HepG2 (cell line): ENCODE measurements at regions not wholly inside any gene's neighbourhood (a gene's known extent, or its start where the extent isn't known, plus 50 kb on each side); places are given as distances from the start of the nearest gene placed in this dataset.

Experiments used
- ATAC-seq: fragments of 200-7000 bp; cut with Tn5 transposase; 3 replicates; pipeline ENCODE4 v1.9.1; 2020; ENCODE audit warnings: mild to moderate bottlenecking, moderate library complexity
- BruUV-seq: library from RNA; stranded (reverse); fragments of 400-500 nt; replicated peaks from 2 replicates; lab custom pipeline; 2021; lab: Mats Ljungman, UMichigan
- CTCF ChIA-PET: fragments of 300-600 bp; formaldehyde crosslinking; extraction: SDS; loops from one replicate; lab custom pipeline; 2021; ENCODE audit warnings: low total read pairs, inconsistent platforms, low intra/inter-chr PET ratio; lab: Yijun Ruan, JAX
- POLR2A ChIA-PET: fragments of 350-600 bp; sonication (Branson Sonifier 250); formaldehyde crosslinking; loops from one replicate; lab custom pipeline; 2020; ENCODE audit warnings: antibody characterized with exemption, inconsistent platforms; lab: Yijun Ruan, JAX
- DNase-seq: peaks from one replicate; pipeline ENCODE4 v3.0.0-alpha.2; 2015; ENCODE audit warnings: low spot score
- FAIRE-seq: peaks from 3 replicates; lab custom pipeline; 2011; peaks lifted over from hg19 to GRCh38; lab: Jason Lieb, UNC
- H2AFZ ChIP-seq: one replicate; pipeline ENCODE4 v1.6.1; 2011; ENCODE audit warnings: low read length, inconsistent platforms
- H3K27ac ChIP-seq: fragments of 300-600 bp; 3 replicates; pipeline ENCODE4 v1.8.0; 2011; ENCODE audit warnings: mixed run types, mild to moderate bottlenecking, mixed read lengths, low read length, inconsistent platforms; ENCODE audit not compliant: insufficient read depth; ENCODE audit errors: extremely low read length
- H3K27me3 ChIP-seq, 2 experiments: fragments of 200-600 bp in 1 of 2; 2 replicates in 1 of 2; 3 replicates in 1 of 2; pipeline versions ENCODE4 v1.6.0 to v1.8.0; 2011; ENCODE audit warnings: low read length in 2 of 2, mild to moderate bottlenecking in 2 of 2, moderate library complexity in 2 of 2, inconsistent platforms in 1 of 2; ENCODE audit not compliant: insufficient read depth in 2 of 2, control insufficient read depth in 1 of 2
- H3K36me3 ChIP-seq, 2 experiments: fragments of 200-600 bp in 1 of 2; replicated peaks in 1 of 2; 2 replicates in 1 of 2; 3 replicates in 1 of 2; pipeline versions ENCODE4 v1.5.1 to v1.8.0; 2011; ENCODE audit warnings: low read length in 2 of 2, inconsistent platforms in 1 of 2; ENCODE audit not compliant: insufficient read depth in 2 of 2, control insufficient read depth in 1 of 2
- H3K4me1 ChIP-seq: 2 replicates; pipeline ENCODE4 v1.5.1; 2012; ENCODE audit warnings: low read length, inconsistent platforms; ENCODE audit not compliant: insufficient read depth
- H3K4me2 ChIP-seq: 2 replicates; pipeline ENCODE4 v1.6.0; 2011; ENCODE audit warnings: low read depth, low read length, inconsistent platforms
- H3K4me3 ChIP-seq, 3 experiments: fragments of 200-600 bp in 1 of 3; sonication (generic), shearing (Covaris generic) in 1 of 3; replicated peaks in 1 of 3; 2 replicates each; pipeline ENCODE4 v1.5.1; 2011 to 2016; ENCODE audit warnings: low read length in 3 of 3, inconsistent platforms in 2 of 3, low read depth in 2 of 3, mild to moderate bottlenecking in 2 of 3, control low read depth in 1 of 3, mixed read lengths in 1 of 3; ENCODE audit not compliant: insufficient read depth in 1 of 3
- H3K79me2 ChIP-seq: one replicate; pipeline ENCODE4 v1.6.1; 2011; ENCODE audit warnings: low read length, inconsistent platforms; ENCODE audit not compliant: insufficient read depth
- H3K9ac ChIP-seq: 2 replicates; pipeline ENCODE4 v1.6.0; 2011; ENCODE audit warnings: mild to moderate bottlenecking, low read depth, low read length, inconsistent platforms; ENCODE audit not compliant: insufficient read depth
- H3K9me3 ChIP-seq: 2 replicates; pipeline ENCODE4 v1.5.1; 2012; ENCODE audit warnings: mild to moderate bottlenecking, low read length
- H4K20me1 ChIP-seq: 2 replicates; pipeline ENCODE4 v1.6.0; 2011; ENCODE audit warnings: inconsistent platforms, mild to moderate bottlenecking, low read length, moderate library complexity; ENCODE audit not compliant: insufficient read depth
- AHR ChIP-seq: IDR thresholded peaks from 2 replicates; pipeline ENCODE4 v1.6.1; 2018; ENCODE audit warnings: missing genetic modification reagents, missing compliant biosample characterization
- ASH2L ChIP-seq: fragments of 300-600, 200-600 bp; sonication (generic); IDR thresholded peaks from 2 replicates; pipeline ENCODE4 v1.7.0; 2017; ENCODE audit warnings: low read depth, mild to moderate bottlenecking, moderate library complexity, mixed read lengths, low read length; ENCODE audit not compliant: insufficient read length
- BCLAF1 ChIP-seq: fragments of 450-650 bp; IDR thresholded peaks from 2 replicates; pipeline ENCODE4 v1.6.1; 2017; ENCODE audit warnings: mild to moderate bottlenecking
- MTA3 ChIP-seq: sonication (generic); formaldehyde crosslinking; IDR thresholded peaks from 2 replicates; pipeline ENCODE4 v1.4.0; 2020; ENCODE audit warnings: missing genetic modification reagents
- POGZ ChIP-seq: sonication (generic); formaldehyde crosslinking; IDR thresholded peaks from 2 replicates; pipeline ENCODE4 v1.4.0; 2020; ENCODE audit warnings: mild to moderate bottlenecking, missing genetic modification reagents
- POLR2A ChIP-seq, 2 experiments: IDR thresholded peaks; 2 replicates each; pipeline ENCODE4 v1.6.1; 2011; ENCODE audit warnings: low read depth in 2 of 2, low read length in 2 of 2, mild to moderate bottlenecking in 1 of 2, moderate library complexity in 1 of 2; ENCODE audit not compliant: insufficient read depth in 1 of 2
- RFX3 ChIP-seq: IDR thresholded peaks from 2 replicates; pipeline ENCODE4 v1.6.1; 2016; ENCODE audit warnings: missing biosample characterization, missing genetic modification reagents
- SIX1 ChIP-seq: sonication (generic); formaldehyde crosslinking; IDR thresholded peaks from 2 replicates; pipeline ENCODE4 v1.4.0; 2020; ENCODE audit warnings: missing genetic modification reagents, borderline replicate concordance
- STAT5B ChIP-seq: sonication (generic); formaldehyde crosslinking; IDR thresholded peaks from 2 replicates; pipeline ENCODE4 v1.4.0; 2020; ENCODE audit warnings: missing genetic modification reagents
- TCF12 ChIP-seq, 2 experiments: fragments of 450-650 bp in 1 of 2; sonication (generic) in 1 of 2; formaldehyde crosslinking in 1 of 2; IDR thresholded peaks; 2 replicates each; pipeline versions ENCODE4 v1.6.1 to v1.8.0; 2017 to 2022; ENCODE audit warnings: antibody characterized with exemption in 1 of 2, mild to moderate bottlenecking in 1 of 2, missing genetic modification reagents in 1 of 2, moderate library complexity in 1 of 2
- ZNF292 ChIP-seq: sonication (generic); formaldehyde crosslinking; IDR thresholded peaks from 2 replicates; pipeline ENCODE4 v1.8.1; 2022; ENCODE audit warnings: mild to moderate bottlenecking, low read depth, missing genetic modification reagents, borderline replicate concordance
- ZNF350 ChIP-seq: sonication (generic); formaldehyde crosslinking; IDR thresholded peaks from 2 replicates; pipeline ENCODE4 v1.4.0; 2020; ENCODE audit warnings: mild to moderate bottlenecking, low read depth, missing genetic modification reagents, borderline replicate concordance
- ZNF7 ChIP-seq: IDR thresholded peaks from 2 replicates; pipeline ENCODE4 v1.6.1; 2016; ENCODE audit warnings: missing biosample characterization, missing genetic modification reagents
- ZNF792 ChIP-seq: IDR thresholded peaks from 2 replicates; pipeline ENCODE4 v1.6.1; 2016
- WGBS: methylation state at CpG from one replicate; pipeline ENCODE4 v1.1.6; 2017; ENCODE audit warnings: low lambda C conversion rate; 5-methylcytosine and 5-hydroxymethylcytosine counted together
- in situ Hi-C: cut with HindIII; loops from 2 replicates; pipeline ENCODE4 v1.10.0; 2017; ENCODE audit warnings: low pct_unique_long_range_greater_than_20kb; ENCODE audit not compliant: extremely low pct_ligation_motif_present
- intact Hi-C: fragments of 100-400 bp; cut with micrococcal nuclease; formaldehyde crosslinking; loops from one replicate; pipeline ENCODE4 v1.10.0; 2022; ENCODE audit not compliant: unreplicated experiment
- TF ChIP-seq, protein P1 (sequence below), 2 experiments: IDR thresholded peaks; 2 replicates each; pipeline ENCODE4 v1.6.1; 2011 to 2012; ENCODE audit warnings: low read length in 2 of 2, borderline replicate concordance in 1 of 2, low read depth in 1 of 2, mild to moderate bottlenecking in 1 of 2, moderate library complexity in 1 of 2
- TF ChIP-seq, protein P2 (sequence below): sonication (generic); formaldehyde crosslinking; IDR thresholded peaks from 2 replicates; pipeline ENCODE4 v1.8.0; 2022; ENCODE audit warnings: missing genetic modification reagents, mild to moderate bottlenecking, moderate library complexity, borderline replicate concordance

DNA sequence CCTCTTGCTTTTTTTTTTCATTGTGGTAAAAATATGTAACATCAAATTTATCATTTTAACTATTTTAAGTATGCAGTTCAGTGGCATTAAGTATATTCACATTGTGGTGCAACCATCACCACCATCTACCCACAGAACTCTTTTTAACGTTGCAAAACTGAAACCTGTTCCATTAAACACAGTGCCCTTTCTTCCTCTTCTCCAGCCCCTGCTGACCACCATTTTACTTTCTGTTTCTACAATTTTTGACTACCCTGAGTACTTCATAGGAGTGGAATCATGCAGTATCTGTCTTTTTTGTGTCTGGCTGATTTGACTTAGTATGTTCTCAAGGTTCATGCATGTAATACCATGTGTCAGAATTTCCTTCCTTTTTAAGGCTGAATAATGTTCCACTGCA, 153.1 kb downstream of the FGF9 start (continued):
- TF ChIP-seq, protein P1, sequence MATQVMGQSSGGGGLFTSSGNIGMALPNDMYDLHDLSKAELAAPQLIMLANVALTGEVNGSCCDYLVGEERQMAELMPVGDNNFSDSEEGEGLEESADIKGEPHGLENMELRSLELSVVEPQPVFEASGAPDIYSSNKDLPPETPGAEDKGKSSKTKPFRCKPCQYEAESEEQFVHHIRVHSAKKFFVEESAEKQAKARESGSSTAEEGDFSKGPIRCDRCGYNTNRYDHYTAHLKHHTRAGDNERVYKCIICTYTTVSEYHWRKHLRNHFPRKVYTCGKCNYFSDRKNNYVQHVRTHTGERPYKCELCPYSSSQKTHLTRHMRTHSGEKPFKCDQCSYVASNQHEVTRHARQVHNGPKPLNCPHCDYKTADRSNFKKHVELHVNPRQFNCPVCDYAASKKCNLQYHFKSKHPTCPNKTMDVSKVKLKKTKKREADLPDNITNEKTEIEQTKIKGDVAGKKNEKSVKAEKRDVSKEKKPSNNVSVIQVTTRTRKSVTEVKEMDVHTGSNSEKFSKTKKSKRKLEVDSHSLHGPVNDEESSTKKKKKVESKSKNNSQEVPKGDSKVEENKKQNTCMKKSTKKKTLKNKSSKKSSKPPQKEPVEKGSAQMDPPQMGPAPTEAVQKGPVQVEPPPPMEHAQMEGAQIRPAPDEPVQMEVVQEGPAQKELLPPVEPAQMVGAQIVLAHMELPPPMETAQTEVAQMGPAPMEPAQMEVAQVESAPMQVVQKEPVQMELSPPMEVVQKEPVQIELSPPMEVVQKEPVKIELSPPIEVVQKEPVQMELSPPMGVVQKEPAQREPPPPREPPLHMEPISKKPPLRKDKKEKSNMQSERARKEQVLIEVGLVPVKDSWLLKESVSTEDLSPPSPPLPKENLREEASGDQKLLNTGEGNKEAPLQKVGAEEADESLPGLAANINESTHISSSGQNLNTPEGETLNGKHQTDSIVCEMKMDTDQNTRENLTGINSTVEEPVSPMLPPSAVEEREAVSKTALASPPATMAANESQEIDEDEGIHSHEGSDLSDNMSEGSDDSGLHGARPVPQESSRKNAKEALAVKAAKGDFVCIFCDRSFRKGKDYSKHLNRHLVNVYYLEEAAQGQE (IDR thresholded peaks at IDR 0.05; ENCODE audit: borderline replicate concordance in 1 of 2, low read depth in 1 of 2, low read length in 2 of 2) = no peak
- TF ChIP-seq TCF12 (IDR thresholded peaks at IDR 0.05) = no peak
- TF ChIP-seq TCF12 (CRISPR knock-in tag; IDR thresholded peaks at IDR 0.05) = no peak
- no peak for TF ChIP-seq MTA3
- TF ChIP-seq, all 625 proteins: peak for 0

DNA sequence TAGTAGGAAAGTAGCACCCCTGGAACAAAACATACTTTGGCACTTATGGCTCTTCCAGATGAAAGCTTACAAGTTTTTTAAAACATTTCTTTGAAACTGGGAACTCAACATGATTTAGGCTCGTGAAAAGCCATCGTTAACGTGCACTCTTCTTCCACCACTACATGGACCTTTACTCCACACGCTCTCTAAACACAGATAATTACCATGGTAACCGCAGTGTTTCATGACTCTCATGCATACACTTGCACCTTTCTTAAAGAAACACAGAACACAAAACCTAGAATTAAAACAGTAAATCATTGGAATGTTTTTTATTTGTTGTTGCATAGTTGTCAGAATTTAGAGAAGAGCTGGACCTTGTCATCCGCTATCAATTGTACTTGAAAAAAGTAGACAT, 154.3 kb downstream of the FGF9 start:
- 9% methylated on average over 6 of the region's 6 CpGs for WGBS
- no TSS peak for BruUV-seq
- ATAC-seq (peak; percentile 83), FAIRE-seq (no peak), DNase-seq (peak; percentile 54)
- Histone ChIP-seq H3K4me3 (no peak overlapping the region; a peak in 1 of 6 replicates), H3K27me3 (peaks cover 0 to 7% of the 10 kb centered on the region in 2 experiments; a peak in 2 of 5 replicates), H2AFZ (peak overlapping the region; percentile 6), H3K4me1 (peaks cover 70% of the 10 kb centered on the region), H3K27ac (peak overlapping the region; percentile 37), H3K9me3 (no peaks in the 10 kb centered on the region), H4K20me1 (no peaks in the 10 kb centered on the region), H3K9ac (peak overlapping the region; percentile 20; the same call in 1 of the 2 replicates), H3K36me3 (no peaks in the 10 kb centered on the region), H3K4me2 (peak overlapping the region; percentile 63), H3K79me2 (no peaks in the 10 kb centered on the region)
- POLR2A ChIA-PET = no interaction called here
- in situ Hi-C loops = no loop called here
- intact Hi-C loops = no loop called here
- CTCF ChIA-PET = no interaction called here
- TF ChIP-seq ZNF792 (CRISPR knock-in tag) (no peak), ZNF350 (CRISPR knock-in tag) (no peak), POGZ (no peak), AHR (no peak), POLR2A (IDR thresholded peaks at IDR 0.05; ENCODE audit: insufficient read depth in 1 of 2, low read depth in 2 of 2, low read length in 2 of 2) (no peak), BCLAF1 (no peak), ZNF7 (CRISPR knock-in tag) (peak; percentile 97), STAT5B (no peak), RFX3 (CRISPR knock-in tag) (peak; percentile 62), ZNF292 (CRISPR knock-in tag) (0 out of 2 replicates have a peak, but pooled peaks have one; percentile 26), ASH2L (peak; percentile 70), SIX1 (CRISPR knock-in tag) (no peak)
- TF ChIP-seq, protein P2, sequence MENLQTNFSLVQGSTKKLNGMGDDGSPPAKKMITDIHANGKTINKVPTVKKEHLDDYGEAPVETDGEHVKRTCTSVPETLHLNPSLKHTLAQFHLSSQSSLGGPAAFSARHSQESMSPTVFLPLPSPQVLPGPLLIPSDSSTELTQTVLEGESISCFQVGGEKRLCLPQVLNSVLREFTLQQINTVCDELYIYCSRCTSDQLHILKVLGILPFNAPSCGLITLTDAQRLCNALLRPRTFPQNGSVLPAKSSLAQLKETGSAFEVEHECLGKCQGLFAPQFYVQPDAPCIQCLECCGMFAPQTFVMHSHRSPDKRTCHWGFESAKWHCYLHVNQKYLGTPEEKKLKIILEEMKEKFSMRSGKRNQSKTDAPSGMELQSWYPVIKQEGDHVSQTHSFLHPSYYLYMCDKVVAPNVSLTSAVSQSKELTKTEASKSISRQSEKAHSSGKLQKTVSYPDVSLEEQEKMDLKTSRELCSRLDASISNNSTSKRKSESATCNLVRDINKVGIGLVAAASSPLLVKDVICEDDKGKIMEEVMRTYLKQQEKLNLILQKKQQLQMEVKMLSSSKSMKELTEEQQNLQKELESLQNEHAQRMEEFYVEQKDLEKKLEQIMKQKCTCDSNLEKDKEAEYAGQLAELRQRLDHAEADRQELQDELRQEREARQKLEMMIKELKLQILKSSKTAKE (CRISPR knock-in tag) = no peak
